SK-N-SH (cell line): ENCODE measurements at regions not wholly inside any gene's neighbourhood (a gene's known extent, or its start where the extent isn't known, plus 50 kb on each side); places are given as distances from the start of the nearest gene placed in this dataset.
A peak's percentile ranks its signal among the peaks of the same experiment; 100 is the strongest.

ENCODE experiments used
- CTCF ChIA-PET: fragments of 300-600, 350-600 bp; formaldehyde crosslinking; extraction: SDS; loops from one replicate; lab custom pipeline; 2021; lab: Yijun Ruan, JAX
- POLR2A ChIA-PET: fragments of 350-600 bp; sonication (Branson Sonifier 250); formaldehyde crosslinking; extraction: SDS; loops from one replicate; lab custom pipeline; 2020; ENCODE audit warnings: antibody characterized with exemption, inconsistent platforms; lab: Yijun Ruan, JAX
- DNase-seq: peaks from one replicate; pipeline ENCODE4 v3.0.0; 2012
- H2AFZ ChIP-seq: fragments of 200-600 bp; sonication (generic); 2 replicates; pipeline ENCODE4 v1.8.1; 2016; ENCODE audit warnings: antibody characterized with exemption, mild to moderate bottlenecking, low read depth
- H3F3A ChIP-seq: fragments of 200-600 bp; sonication (generic); replicated peaks from 2 replicates; pipeline ENCODE3; 2016; ENCODE audit warnings: antibody characterized with exemption, mild to moderate bottlenecking; ENCODE audit not compliant: insufficient read depth
- H3K27ac ChIP-seq, 2 experiments: fragments of 200-500 bp in 1 of 2; fragments of 200-600 bp in 1 of 2; sonication (Bioruptor generic) in 1 of 2; sonication (generic), shearing (Covaris generic) in 1 of 2; 2 replicates each; pipeline versions ENCODE4 v1.5.1 to v1.6.1; 2014 to 2016; ENCODE audit warnings: low read depth in 2 of 2, inconsistent platforms in 1 of 2, low read length in 1 of 2, mild to moderate bottlenecking in 1 of 2, mixed read lengths in 1 of 2
- H3K27me3 ChIP-seq: fragments of 200-600 bp; sonication (generic), shearing (Covaris generic); 2 replicates; pipeline ENCODE4 v1.6.1; 2016; ENCODE audit warnings: mixed run types; ENCODE audit not compliant: insufficient read depth
- H3K36me3 ChIP-seq, 2 experiments: fragments of 200-500 bp in 1 of 2; fragments of 200-600 bp in 1 of 2; sonication (Bioruptor generic) in 1 of 2; sonication (generic) in 1 of 2; replicated peaks in 1 of 2; 2 replicates each; pipeline versions ENCODE3 to v1.5.1; 2014 to 2016; ENCODE audit warnings: low read length in 1 of 2, mild to moderate bottlenecking in 1 of 2; ENCODE audit not compliant: insufficient read depth in 2 of 2, control insufficient read depth in 1 of 2
- H3K4me1 ChIP-seq, 2 experiments: fragments of 200-500 bp in 1 of 2; fragments of 200-600 bp in 1 of 2; sonication (Bioruptor generic) in 1 of 2; sonication (generic), shearing (Covaris generic) in 1 of 2; 2 replicates each; pipeline versions ENCODE4 v1.5.1 to v1.6.1; 2014 to 2016; ENCODE audit warnings: low read depth in 1 of 2, low read length in 1 of 2, mixed run types in 1 of 2; ENCODE audit not compliant: insufficient read depth in 2 of 2, control insufficient read depth in 1 of 2
- H3K4me2 ChIP-seq: fragments of 200-600 bp; sonication (generic), shearing (Covaris generic); 2 replicates; pipeline ENCODE4 v1.6.1; 2017; ENCODE audit warnings: mixed run types
- H3K4me3 ChIP-seq, 2 experiments: fragments of 200-500 bp in 1 of 2; fragments of 200-600 bp in 1 of 2; sonication (Bioruptor generic) in 1 of 2; sonication (generic), shearing (Covaris generic) in 1 of 2; 2 replicates each; pipeline versions ENCODE4 v1.5.1 to v1.8.1; 2014 to 2016; ENCODE audit warnings: low read depth in 2 of 2, inconsistent platforms in 1 of 2, low read length in 1 of 2, mild to moderate bottlenecking in 1 of 2, mixed read lengths in 1 of 2, moderate library complexity in 1 of 2
- H3K79me2 ChIP-seq: fragments of 200-600 bp; sonication (generic); 2 replicates; pipeline ENCODE4 v1.8.1; 2017; ENCODE audit warnings: mild to moderate bottlenecking; ENCODE audit not compliant: insufficient read depth
- H3K9ac ChIP-seq: fragments of 200-600 bp; sonication (generic); 2 replicates; pipeline ENCODE4 v1.6.1; 2017; ENCODE audit warnings: mixed run types
- H3K9me2 ChIP-seq: fragments of 200-600 bp; sonication (generic); 2 replicates; pipeline ENCODE4 v1.6.1; 2017; ENCODE audit warnings: mixed run types
- H3K9me3 ChIP-seq: fragments of 200-600 bp; sonication (generic); 2 replicates; pipeline ENCODE4 v1.6.1; 2017; ENCODE audit warnings: mixed run types, mild to moderate bottlenecking, moderate library complexity
- H4K20me1 ChIP-seq: fragments of 200-600 bp; sonication (generic); 2 replicates; pipeline ENCODE4 v1.6.1; 2017; ENCODE audit warnings: mild to moderate bottlenecking, mixed run types; ENCODE audit not compliant: insufficient read depth
- CHD2 ChIP-seq: fragments of 150-350 bp; IDR thresholded peaks from 2 replicates; pipeline ENCODE4 v1.6.1; 2018; ENCODE audit warnings: low read length; ENCODE audit not compliant: partially characterized antibody
- CTCF ChIP-seq: fragments of 200-600 bp; sonication (generic); IDR thresholded peaks from 2 replicates; pipeline ENCODE4 v1.6.1; 2017; ENCODE audit warnings: antibody characterized with exemption, mild to moderate bottlenecking, moderate library complexity
- ELF1 ChIP-seq: IDR thresholded peaks from 2 replicates; pipeline ENCODE4 v1.4.0; 2012
- FOSL2 ChIP-seq: IDR thresholded peaks from 2 replicates; pipeline ENCODE4 v1.4.0; 2012; ENCODE audit warnings: low read depth, mild to moderate bottlenecking, moderate library complexity, borderline replicate concordance
- GABPA ChIP-seq: IDR thresholded peaks from 2 replicates; pipeline ENCODE4 v1.4.0; 2012; ENCODE audit warnings: low read depth, mild to moderate bottlenecking
- GATA2 ChIP-seq: sonication (generic); formaldehyde crosslinking; IDR thresholded peaks from 2 replicates; pipeline ENCODE4 v1.5.0; 2020; ENCODE audit warnings: mild to moderate bottlenecking, missing genetic modification reagents
- IRF3 ChIP-seq: fragments of 150-350 bp; IDR thresholded peaks from 2 replicates; pipeline ENCODE4 v1.6.1; 2016; ENCODE audit warnings: mild to moderate bottlenecking, low read depth, low read length
- JUND ChIP-seq: IDR thresholded peaks from 2 replicates; pipeline ENCODE4 v1.4.0; 2012
- MAX ChIP-seq: IDR thresholded peaks from 2 replicates; pipeline ENCODE4 v1.4.0; 2012; ENCODE audit warnings: low read depth
- MXI1 ChIP-seq: IDR thresholded peaks from 2 replicates; pipeline ENCODE4 v1.6.1; 2012; ENCODE audit warnings: mild to moderate bottlenecking, low read depth, low read length, improper control_type of control experiment
- NFIC ChIP-seq: IDR thresholded peaks from 2 replicates; pipeline ENCODE4 v1.4.0; 2012; ENCODE audit warnings: borderline replicate concordance
- PBX3 ChIP-seq: IDR thresholded peaks from 2 replicates; pipeline ENCODE4; 2012
- RFX5 ChIP-seq: IDR thresholded peaks from 2 replicates; pipeline ENCODE4 v1.6.1; 2012; ENCODE audit warnings: mild to moderate bottlenecking, improper control_type of control experiment, low read length
- TAF1 ChIP-seq: IDR thresholded peaks from 2 replicates; pipeline ENCODE4 v1.6.1; 2012; ENCODE audit warnings: low read depth, mild to moderate bottlenecking, low read length, moderate library complexity, borderline replicate concordance
- USF2 ChIP-seq: fragments of 150-350 bp; IDR thresholded peaks from 2 replicates; pipeline ENCODE4 v1.6.1; 2017; ENCODE audit warnings: antibody characterized with exemption, low read length, low read depth, borderline replicate concordance
- YY1 ChIP-seq: IDR thresholded peaks from 2 replicates; pipeline ENCODE4 v1.4.0; 2012; ENCODE audit warnings: low read depth, mild to moderate bottlenecking
- WGBS: methylation state at CpG from one replicate; pipeline ENCODE4 v1.1.6; 2017; ENCODE audit warnings: low lambda C conversion rate; 5-methylcytosine and 5-hydroxymethylcytosine counted together

- H3K9ac ChIP-seq, result no peak overlapping the region
- 0 out of 2 replicates have a peak overlapping the region, but pooled peaks have one; percentile 11 for H3K4me2 ChIP-seq
- TF ChIP-seq NFIC, result no peak
- no peak for TF ChIP-seq ELF1
- TF ChIP-seq TAF1, result no peak
- TF ChIP-seq CTCF, result no peak
- no peak for TF ChIP-seq PBX3
- no peak for TF ChIP-seq GABPA
- TF ChIP-seq MXI1, result no peak
- TF ChIP-seq USF2, result no peak
- TF ChIP-seq GATA2 (CRISPR knock-in tag), result no peak
- no peak for TF ChIP-seq FOSL2
- TF ChIP-seq IRF3, result no peak
- no peak for TF ChIP-seq YY1
- no peak for TF ChIP-seq RFX5
- TF ChIP-seq CHD2, result no peak
- no peak for TF ChIP-seq MAX
- no peak for TF ChIP-seq JUND
- H4K20me1 ChIP-seq, result no peaks in the 10 kb centered on the region
- no peaks in the 10 kb centered on the region for H3K79me2 ChIP-seq
- H3K27ac ChIP-seq, result no peak overlapping the region
- no peak overlapping the region for H3K4me3 ChIP-seq
- H3K27me3 ChIP-seq, result no peaks in the 10 kb centered on the region
- ChIA-PET POLR2A (no interaction called here), CTCF (interaction anchor here (1.4 kb wide), 1 partner anchor 134 kb away, joined by 5 read pairs; the partner anchor contains the start of gene AHCYL1)
- no peak for DNase-seq
- H3K4me1 ChIP-seq, result peaks cover 0 to 4% of the 10 kb centered on the region in 2 experiments; a peak in 1 of 4 replicates
- no peaks in the 10 kb centered on the region for H3K9me2 ChIP-seq
- WGBS, result 85% methylated on average over 4 of the region's 4 CpGs
- peaks cover 7% of the 10 kb centered on the region for H3F3A ChIP-seq
- no peaks in the 10 kb centered on the region for H3K9me3 ChIP-seq
- no peaks in the 10 kb centered on the region for H3K36me3 ChIP-seq
- peak overlapping the region; percentile 13; the same call in 1 of the 2 replicates for H2AFZ ChIP-seq
These were observed 60.5 kb upstream of the CSF1 start for GRCh38 chr1:109850194-109850593.
